HG03064 (cell line): ENCODE measurements at regions not wholly inside any gene's neighbourhood (a gene's known extent, or its start where the extent isn't known, plus 50 kb on each side); places are given as distances from the start of the nearest gene placed in this dataset.

Experiments used
- ATAC-seq: cut with Tn5 transposase; IDR thresholded peaks from one replicate; pipeline ENCODE4 v1.9.1; 2021; ENCODE audit warnings: low read depth; ENCODE audit not compliant: unreplicated experiment

DNA sequence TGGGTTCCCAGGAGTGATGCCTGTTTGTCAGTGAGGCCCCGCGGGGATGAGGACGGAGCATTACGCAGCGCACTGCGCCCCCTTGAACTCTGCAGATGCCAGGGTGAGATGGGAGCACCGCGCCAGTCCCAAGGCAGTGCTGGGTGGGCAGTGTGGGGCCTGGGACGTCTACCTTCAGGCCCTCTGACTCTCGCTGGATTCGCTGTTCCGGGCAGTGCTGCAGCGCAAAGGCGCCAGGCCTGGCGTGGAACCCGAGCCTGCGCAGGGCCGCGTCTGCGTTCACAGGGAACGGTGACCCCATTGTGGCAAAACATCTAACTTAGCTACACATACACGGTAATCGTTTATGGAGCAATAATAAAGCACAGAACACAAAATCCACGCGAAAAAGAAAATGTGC is 257.3 kb downstream of the QKI start:
- ATAC-seq: no peak

DNA sequence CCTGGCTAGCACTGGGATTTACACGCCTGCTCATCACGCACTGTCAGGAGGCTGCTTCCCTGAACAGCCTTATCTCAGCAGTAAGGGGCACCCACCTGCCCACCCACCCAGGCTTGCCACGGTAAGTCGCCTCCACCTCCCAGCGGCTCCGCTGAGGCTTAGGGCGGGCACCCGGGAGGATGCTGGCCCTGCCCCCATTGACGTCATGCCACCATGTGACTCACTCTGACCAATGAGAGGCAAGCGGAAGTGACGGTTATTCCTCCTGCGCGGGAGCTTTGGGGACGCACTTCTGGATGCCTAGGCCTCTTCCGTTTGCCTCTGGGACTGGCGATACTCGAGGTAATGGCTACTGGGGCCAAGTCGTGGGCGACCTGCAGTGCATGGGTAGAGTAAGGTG is 256.8 kb downstream of the QKI start:
- no peak for ATAC-seq

DNA sequence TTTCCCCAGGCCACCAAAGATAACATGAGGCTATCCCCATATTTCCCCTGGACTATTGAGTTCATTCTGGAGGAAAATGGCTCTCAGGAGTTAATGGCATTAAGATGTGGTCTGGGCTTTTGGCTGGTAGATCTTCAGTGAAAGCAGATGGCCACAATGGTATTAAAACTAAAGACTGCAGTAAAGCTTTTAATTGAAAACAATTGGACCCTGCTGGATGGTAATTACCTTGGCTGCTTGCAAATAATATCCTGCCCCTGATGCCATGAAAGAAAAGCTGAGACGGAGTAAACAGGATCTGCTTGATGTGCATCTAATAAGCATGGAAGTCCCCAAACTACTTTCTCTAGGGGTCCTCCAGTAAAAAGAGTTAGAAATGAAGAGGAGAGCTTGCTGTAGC is 255.8 kb downstream of the QKI start:
- ATAC-seq: no peak

DNA sequence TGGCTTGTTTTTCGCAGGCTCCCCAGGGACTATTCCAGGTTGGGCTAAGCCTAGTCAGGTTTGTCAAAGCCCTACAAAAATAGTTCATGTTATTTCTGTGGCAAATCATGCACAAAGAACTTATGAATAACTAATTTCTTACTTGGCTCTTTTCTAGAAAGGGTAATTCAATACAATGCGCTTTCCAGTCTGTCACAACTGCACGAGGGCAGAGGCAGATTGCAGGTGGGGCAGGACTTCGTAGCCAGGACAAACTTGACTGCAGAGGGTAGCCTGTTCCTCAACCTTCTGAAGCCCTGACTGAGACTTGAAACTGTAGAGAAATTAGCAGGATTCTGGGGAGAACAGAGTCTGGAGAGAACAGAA is 253.5 kb downstream of the QKI start:
- peak; percentile 71 for ATAC-seq

DNA sequence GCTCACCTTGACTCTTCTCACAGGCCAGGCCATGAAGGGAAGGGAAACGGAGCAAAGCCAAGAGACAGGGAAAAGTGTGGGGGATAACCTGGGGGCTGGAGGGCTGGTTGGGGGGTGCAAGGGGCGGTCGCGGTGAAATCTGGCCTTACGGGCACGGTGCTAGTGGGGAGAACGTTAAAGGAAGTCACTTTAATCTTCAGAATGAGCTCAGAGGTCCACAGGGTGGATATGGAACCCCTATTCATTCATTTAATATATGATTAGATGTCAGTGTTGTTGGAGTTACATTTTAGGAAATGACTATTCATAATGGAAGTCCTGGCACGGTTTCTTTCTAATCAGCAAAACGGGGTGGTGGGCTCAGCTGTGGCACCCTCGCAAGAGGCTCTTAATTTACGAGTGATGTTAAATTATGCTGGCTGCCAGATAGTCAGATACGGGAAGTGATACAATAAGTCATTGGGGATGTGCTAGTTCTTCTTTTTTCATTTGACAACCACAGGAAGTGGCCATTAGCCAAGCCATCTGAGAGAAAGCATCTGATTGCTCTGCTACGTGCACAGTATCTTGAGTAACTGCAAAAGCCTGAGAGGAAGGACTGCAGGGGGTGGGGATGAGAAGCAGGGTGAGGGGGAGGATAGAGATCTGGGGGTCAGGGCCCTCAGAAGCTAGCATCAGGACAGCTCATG is 253.0 kb downstream of the QKI start:
- ATAC-seq: peak; percentile 97

DNA sequence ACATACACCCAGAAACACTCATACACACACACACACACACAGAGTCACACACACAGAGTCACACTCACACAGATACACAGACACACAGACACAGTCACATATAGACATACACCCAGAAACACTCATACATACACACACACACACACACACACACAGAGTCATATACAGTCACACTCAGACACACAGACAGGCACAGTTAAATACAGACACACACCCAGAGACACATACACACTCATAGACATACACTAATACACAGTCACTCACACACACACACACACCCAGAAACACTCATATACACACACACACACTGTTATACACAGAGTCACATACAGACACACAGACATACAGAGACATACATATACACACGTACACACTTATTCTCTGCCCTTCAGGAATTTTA is 250.9 kb downstream of the QKI start:
- no peak for ATAC-seq

DNA sequence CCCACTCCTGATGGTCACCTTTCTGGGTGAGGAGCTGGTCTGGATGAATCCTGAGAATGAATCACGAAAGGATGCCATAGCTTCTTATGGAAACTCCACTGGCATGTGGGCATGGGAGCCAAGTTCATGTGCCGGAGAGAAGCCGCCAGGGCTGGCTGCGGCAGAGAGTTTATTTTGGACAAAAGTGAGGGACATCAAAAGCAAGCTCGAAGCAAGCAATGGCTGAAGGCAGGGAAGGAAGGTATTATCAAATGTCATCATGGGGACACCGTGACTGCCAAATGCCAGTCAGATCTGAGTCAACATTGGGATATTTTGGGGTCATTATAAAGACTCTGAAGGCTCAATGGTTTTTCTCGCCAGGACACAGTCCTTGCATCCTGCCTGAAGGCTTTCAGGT is 249.1 kb downstream of the QKI start:
- no peak for ATAC-seq

DNA sequence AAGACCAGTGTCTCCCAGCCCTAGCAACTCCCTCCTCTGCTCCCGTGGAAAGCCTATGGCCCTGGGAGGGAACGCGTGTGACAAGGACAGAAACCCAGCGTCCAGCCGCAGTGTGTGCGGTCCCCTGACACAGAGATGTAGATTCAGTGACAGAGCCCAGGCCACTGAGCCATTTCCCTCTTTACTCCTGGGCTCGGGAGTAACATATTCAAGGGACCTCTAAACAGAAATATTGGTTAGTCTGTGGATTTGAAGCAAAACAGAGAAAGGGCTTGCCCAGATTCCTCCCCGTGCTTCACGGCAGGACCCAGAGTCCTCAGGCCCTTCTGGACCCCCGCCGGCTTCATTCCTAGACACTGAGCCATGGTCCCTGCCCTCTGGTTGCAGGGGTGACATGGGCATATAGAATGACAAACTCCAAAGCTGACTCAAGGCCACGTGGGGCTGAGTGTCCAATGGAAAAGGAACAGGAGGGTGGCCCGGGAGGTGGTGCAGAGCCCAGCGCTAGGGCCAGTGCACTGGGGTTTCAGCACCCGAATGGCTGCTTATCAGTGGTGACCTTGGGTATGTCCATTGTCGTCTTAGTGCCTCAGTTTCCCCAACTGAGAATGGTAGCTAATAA is 248.2 kb downstream of the QKI start:
- ATAC-seq: no peak

DNA sequence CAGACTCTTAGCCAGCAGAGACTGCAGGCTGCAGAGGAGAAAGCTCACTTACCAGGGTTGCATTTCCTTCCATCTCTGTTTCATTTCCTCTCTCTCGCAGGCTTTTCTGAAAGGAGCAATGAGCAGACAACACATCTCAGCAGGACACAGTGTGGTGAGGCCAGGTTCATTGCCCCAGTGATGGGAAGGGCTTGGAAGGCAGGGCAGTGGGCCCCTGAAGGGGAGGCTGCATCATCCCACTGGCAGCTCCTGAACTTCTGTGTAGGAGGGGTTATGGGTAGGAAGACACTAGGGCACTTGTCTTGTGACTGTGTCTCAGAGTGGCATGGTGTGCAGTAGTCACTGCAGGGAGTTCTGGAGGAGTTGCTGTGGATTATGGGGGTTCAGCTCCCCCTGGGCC is 246.8 kb downstream of the QKI start:
- ATAC-seq: peak; percentile 95

DNA sequence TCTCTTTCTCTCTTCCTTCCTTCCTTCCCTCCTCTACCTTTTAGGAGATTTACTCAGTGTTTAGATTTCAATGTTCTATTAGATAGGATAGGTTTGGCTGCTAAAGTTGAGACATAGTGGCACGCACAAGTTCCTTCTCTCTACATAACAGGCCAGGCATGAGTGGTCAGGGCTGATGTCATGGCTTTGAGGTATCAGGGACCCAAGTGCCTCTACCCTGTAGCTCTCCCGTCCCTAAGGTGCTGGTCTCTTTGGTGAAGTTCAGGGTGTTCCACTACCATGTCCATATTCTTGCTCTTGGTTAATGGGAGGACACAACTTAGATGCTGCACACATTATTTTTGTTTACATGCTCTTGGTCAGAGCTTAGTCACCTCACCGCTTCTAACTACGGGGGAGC is 245.3 kb downstream of the QKI start:
- no peak for ATAC-seq

DNA sequence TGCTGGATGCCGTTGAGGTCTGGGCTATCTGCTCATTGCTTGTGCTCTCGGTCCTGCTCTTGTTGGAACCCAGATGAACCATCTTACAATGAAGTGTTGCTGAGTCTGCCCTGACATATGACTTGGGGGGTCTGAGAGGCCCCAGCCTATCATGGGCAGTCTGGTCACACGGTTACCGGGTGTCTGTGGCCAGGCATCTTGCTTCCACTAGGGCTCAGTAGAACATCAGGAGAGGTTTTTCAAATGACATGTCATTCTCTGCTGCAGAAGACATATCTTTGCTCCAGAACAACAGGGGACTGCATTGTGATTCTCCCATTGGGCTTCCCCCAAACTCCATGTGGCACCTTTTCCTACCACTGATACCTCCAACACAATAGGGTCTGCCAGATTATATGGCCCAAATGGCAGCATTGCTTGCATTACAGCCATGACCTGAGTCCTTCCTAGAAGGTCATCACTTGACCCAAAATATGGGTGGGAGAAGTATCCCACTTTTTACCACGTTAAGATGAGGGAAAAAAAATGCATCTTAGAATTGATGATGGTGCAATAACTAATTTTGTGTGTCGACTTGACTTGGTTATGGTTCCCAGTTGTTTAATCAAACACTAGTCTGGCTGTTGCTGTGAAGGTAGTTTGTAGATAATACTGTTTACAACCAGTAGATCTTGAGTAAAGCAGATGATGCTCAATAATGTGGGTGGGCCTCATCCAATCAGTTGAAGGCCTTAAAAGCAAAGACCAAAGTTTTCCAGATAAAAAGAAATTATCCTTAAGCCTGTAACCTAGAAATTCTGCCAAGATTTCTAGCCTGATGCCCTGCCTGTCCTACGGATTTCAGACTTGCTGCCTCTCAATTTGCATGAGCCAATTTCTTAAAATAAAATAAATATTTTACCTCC is 241.0 kb downstream of the QKI start:
- no peak for ATAC-seq

DNA sequence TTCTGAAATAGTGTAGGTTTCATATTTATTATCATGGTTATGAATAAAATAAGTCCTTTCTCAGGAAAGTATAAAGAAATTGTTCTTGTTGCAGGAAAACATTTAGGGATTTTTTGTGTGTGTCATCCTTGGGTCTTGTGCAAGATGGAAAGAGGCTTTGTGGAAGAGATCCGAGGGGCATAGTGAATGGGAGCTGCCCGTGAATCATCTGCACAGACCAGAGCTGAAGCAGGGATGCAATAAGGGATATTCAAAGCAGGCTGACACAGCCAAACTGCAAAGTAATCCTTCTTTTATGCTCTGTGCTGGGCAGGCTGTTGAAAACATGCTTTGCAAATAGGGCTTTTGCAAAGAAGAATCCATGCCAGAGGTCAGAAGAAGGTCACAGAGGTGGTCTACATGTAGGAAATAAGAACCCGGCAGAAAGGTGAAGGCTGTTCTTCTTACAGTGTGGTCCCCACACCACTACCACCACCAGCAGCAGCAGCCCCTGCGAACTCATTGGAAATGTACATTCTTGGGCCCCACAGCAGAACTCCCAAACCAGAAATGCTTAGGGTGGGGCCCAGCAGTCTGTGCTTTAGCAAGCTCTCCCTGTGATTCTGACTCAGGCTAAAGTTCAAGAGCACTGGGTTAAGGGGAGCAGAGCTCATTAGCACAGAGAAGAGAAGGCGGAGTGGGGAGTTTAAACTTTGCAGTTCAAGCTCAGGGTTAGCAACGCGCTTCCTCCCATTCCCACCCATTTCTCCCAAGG is 237.6 kb downstream of the QKI start:
- ATAC-seq: no peak

DNA sequence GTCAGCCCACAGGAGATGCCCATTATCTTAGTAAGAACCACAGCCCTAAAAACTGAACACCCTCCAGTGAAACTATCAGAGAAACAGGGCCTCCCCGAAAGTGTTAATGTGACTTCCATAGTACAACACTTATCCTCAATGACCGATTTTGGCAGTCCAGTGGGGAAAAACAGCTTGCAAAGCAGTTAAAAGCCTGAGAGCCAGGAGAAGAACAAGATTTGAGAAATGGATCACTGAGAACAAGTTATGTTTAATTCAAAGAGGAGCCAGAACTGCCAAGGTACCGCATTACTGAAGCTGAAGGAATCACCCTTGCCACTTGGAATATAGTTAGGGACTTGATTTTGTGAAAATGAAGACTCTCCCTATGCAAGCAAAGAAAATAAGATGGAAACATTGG is 236.9 kb downstream of the QKI start:
- ATAC-seq: no peak

DNA sequence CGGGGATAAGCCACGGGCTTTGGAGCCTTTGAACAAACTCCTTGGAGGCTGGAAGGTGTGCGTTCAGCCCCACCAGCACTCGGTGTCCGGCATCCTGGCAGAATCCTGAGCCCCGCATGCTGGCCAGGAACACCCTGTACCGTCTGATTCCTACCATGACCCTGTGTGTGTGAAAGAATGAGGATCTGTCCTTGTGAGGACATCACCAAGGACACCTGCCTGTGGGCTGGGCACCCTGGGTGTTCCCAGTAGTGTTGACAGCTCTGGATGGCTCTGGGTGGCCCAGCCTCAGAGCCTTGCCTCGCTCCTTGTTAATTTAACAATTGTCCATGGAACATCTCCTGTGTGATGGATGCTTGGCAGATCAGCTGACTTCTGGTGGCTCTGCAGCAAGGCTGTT is 234.3 kb downstream of the QKI start:
- no peak for ATAC-seq

DNA sequence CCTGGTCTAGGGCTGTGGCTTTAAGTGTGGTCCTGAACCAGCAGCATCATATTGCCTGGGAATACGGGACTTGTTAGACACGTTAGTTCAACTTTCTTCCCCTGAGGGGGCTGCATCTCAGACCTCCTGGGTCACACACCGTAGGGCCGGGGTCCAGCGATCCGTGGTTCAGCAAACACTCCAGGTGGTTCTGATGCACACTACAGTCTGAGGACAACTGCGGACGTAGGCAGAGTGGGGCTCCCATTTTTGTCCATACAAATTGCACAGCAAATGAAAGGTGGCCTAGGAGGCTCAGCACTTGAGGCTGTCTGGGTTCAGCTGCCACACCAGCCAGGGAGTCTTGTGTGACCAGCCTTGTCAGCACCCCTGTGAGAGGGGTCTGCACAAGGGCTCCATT is 233.1 kb downstream of the QKI start:
- no peak for ATAC-seq

DNA sequence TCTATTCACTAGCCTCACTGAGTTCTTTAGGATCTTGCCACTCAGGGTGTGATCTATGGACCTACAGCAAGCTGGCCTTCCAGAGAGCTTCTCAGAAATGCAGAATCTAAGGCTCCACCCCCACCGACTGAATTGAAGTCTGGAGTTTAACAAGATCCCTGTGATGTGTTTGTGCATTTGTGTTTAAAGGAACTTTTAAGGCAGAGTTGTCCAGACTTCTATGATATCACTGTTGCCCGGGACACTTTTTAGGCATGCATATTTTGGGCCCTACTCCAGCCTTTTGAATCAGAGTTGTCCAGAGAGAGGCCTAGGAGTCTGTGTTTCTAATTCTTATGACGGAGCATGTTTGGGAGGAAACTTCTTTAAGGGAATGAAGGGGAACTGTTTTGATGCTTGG is 232.3 kb downstream of the QKI start:
- ATAC-seq: no peak

DNA sequence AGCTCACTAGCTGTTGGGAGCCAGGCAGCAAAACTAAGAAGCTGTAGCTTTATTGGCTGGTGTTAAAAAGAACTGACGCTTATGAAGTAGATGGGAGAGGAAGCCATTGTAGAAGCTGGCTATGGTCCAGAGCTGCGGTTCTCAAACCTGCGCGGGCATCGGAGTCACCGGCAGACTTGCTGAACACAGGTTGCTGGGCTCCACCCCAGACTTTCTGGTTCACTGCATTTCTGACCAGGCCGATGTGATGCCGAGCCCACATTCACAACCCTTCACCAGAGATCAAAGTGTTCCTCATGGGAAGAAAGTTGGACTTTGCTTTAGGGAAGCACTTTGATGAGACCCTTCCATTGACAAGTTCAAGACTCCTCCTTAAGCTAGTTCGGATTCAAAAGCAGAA is 231.6 kb downstream of the QKI start:
- no peak for ATAC-seq

DNA sequence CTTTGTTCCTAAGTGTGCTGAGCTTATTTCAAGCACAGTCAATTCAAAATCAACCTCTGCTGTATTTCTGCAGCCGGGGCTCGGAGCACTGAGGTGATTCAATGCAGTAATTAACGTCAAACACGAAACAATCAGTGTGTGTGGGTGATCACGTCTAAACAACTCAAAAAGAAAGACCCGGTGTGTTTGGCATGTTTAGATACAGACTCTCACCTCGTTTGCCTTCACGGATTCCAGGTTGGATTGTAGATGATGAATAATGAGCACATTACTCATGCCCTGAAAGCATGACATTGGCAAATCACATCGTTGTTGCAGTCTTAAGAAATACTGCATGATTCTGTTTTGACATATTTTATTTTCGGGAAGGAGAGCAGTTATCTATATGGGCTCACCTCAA is 231.0 kb downstream of the QKI start:
- no peak for ATAC-seq

DNA sequence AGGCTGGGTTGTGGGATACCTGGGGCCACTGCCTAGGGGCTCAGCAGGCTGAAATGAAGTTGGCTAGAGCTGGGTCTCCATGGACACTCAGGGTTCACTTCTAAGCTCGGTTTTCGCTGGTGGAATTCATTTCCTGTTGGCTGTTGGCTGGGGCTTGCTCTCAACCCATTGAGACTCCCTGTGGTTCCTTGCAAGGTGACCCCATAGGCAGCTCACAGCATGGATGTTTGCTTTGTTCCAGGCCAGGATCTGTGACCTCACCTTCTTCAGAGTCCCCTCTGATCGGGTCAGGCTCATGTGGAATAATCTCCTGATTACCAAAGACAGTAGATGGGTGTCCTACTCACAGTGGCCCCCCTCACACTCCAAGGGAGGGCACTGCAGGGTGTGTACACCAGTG is 229.3 kb downstream of the QKI start:
- ATAC-seq: no peak

DNA sequence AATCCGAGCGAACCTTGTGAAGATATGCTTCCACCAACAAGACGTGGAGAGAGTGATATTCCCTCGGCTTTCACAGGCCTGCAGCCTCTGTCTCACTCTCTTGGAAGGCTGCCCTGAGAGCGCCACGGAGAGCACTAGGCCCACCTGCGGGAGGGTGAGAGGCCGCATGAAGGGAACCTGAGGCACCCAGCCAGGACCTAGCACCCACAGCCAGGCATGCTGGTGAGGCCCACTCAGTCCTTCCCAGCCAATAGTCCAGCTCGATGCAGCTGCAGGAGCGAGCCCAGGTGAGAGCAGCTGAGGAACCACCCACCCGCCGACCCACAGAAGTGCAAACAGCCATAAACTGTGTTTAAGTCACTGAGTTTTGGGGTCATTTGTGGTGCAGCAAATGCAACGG is 227.2 kb downstream of the QKI start:
- no peak for ATAC-seq

DNA sequence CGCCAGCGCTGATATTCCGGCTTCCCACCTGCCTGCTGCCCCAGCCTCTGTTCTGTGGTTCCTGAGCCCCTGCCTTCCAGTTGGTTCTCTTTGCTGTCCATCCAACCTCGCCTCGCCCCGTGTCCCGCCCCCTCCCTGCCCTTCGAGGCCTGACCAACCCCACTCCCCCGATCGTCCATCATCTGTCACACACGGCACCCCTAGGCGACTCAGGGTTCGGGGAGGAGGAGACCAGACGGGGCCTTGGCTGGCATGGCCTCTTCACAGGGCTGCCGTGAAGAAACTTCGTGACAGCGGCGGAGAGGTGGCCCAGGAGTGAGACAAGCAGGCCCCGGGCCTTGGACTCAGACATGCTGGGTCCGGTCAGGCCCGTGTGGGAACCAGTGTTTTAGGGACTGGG is 226.1 kb downstream of the QKI start:
- ATAC-seq: no peak
